ENCODE measurements at regions not wholly inside any gene's neighbourhood (a gene's known extent, or its start where the extent isn't known, plus 50 kb on each side); places are given as distances from the start of the nearest gene placed in this dataset.

DNA sequence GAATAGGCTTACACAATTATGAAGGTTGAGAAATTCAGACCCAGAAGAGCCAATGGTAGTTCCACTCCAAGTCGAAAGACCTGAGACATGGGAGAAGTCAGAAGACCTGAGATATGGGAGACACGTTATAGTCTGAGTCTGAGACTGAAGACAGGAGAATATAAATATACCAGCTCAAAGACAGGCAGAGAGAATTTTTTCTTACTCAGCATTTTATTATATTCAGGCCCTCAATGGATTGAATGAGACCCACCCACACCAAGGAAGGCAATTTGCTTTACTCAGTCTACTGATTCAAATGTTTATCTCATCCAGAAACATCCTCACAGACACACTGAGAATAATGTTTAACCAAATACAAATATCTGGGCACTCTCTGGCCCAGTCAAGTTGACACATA is 693.5 kb downstream of the HDGFL1 start:
- DNase-seq (ENCODE audit: extremely low spot score, insufficient read length, low read depth) (no peak), FAIRE-seq (no peak)

DNA sequence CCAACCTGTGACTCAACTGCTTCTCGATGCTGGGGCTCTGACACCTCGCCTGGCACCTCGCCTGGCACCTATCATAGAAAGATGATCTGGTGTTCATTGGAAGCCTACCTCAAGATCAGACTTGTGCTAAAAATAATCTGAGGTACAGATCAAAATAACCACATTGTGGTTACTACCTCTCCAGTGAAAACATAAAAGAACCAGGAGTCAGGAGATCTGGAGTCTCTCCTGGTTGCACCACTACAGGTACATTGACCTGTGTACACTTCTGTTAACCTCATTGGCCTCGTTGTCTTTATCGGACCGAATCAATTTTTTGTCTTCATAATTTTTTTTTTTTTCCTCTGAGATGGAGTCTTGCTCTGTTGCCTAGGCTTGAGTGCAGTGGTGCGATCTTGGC is 695.9 kb downstream of the HDGFL1 start:
- FAIRE-seq (no peak), DNase-seq (ENCODE audit: extremely low spot score, insufficient read length, low read depth) (no peak)

DNA sequence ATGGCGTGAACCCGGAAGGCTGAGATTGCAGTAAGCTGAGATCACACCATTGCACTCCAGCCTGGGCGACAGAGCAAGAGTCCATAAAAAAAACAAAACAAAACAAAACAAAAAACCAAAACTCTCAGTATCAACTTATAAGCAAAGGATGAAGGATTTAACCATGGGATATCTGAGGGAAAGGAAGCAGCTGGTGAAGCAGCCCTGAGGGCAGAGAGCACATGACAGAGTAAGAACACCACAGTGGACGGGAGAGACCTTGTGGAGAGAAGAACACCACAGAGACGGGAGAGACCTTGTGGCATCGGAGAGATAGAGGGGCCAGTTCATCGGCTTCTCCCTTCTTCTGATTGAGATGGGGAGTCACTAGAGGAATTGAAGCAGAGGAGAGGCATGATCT is 697.2 kb downstream of the HDGFL1 start:
- no peak for DNase-seq (ENCODE audit: extremely low spot score, insufficient read length, low read depth)
- no peak for FAIRE-seq

DNA sequence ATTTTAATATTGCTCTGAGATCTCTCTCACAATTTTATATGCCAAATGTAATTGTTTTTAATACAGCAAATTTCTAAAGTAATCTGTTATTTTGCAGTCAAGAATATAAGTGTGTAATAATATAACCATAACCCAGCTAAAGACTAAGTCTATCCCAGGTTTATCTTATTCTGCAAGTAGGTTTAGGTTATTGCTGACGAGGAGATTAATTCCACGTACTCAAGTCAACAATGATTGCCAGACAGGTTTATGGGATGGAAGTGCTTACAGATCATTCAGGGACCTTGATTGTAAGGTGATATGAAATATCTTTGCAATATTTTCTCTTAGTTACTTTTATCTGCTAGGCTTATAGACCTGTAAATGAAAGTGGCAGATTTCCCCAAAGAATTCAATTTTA is 698.3 kb downstream of the HDGFL1 start:
- DNase-seq (ENCODE audit: extremely low spot score, insufficient read length, low read depth) (no peak), FAIRE-seq (no peak)

DNA sequence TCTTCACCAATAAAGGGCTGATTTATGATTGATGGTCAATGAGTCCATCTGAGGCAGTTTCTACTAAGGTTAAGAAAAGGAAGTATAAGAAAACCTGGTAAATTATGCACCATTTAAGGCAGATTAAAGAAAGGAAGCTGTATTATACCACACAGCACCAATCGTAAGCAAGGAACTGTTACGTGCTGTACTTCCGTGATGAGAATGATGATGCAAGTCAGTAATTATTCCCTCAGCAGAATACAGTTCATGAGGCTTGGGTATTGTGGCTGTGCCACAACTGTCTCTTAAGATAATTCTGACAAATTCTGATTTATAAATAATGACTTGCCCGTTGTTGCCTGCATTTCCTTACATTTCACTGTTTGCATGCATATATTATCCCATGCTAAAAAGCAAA is 699.0 kb downstream of the HDGFL1 start:
- FAIRE-seq: no peak
- DNase-seq (ENCODE audit: extremely low spot score, insufficient read length, low read depth): no peak

DNA sequence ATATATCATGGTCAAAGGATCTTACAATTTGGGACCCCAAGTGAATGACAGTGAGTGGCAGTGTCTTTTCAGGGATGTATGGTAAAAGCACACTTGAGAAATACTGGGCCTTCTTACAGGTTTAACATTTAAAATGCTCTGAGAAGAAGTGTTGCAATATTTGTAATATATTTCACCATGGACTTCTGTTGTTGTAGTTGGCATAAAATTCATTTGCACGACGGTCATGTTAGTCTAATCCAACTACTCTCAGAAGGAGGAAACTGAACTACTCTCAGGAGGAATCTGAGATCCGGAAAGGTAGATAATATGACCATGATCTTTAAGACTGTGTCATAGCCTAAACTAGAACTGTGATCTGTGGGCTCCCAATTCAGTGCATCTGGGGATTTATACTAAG is 700.1 kb downstream of the HDGFL1 start:
- DNase-seq (ENCODE audit: extremely low spot score, insufficient read length, low read depth): no peak
- no peak for FAIRE-seq

DNA sequence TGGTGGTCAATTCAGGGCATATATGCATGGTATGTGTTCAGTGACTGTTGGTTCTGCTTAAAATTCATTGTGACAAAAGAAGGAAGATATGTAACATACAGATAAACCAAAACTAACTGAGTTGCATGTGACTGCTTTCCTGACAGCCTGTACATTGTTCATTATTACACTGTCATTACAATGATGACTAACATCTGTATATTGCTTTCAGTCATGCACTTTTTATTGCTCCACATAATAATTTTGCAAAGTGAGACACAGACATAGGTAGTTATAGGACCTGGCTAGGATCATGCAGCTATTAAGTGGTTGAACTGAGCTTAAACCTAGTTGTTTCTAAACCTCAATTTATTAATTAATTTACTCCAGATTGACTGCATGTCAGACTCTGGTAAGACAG is 703.2 kb downstream of the HDGFL1 start:
- no peak for FAIRE-seq

DNA sequence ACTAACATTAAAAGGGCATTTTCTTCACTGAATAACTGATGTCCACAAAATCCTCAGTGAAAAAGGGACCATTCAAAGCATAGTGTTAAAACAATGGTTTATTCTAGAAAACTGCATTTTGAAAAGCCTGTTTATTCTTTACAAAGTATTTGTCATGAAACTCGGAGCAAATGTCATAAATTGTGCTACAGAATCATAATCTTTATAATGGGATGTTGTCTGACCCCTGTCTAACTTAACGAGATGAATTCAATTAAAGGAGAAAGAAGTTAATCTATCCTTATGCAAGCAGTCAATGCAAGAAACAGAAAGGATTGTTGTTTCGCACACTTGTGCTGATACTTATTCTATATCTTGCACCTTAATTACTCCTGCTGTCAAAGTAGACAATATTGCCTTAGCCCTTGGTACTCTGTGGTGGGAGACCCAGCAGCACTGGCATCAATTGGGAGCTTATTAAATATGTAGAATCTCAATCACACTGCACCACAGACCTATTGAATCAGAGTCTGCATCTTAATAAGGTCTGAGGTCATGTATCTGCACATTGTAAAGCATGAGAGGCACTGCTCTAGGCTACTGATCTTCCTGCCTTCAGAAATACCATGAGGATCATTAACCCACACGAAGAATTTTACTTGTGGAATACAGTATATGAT is 708.3 kb downstream of the HDGFL1 start:
- DNase-seq (ENCODE audit: extremely low spot score, insufficient read length, low read depth) (no peak), FAIRE-seq (no peak)

More for the DNA sequence above, 703.2 kb downstream of the HDGFL1 start:
- DNase-seq (ENCODE audit: extremely low spot score, insufficient read length, low read depth): no peak

DNA sequence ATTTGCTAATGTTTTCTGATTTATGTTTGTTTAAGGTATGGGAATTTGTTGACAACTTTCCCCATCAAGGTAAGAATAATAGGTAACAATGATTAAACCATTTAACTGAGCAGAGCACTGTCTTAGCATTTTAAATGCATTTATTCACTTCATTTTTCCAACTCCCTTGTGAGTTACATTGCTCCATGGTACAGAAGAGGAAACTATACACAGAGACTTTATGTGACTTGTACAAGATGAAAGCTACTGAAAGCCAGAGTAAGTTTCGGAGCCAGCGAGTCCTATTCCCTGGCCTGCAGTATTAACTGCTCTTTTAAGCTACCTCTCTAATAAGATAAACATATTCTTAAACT is 708.8 kb downstream of the HDGFL1 start:
- FAIRE-seq: no peak
- DNase-seq (ENCODE audit: extremely low spot score, insufficient read length, low read depth): no peak

DNA sequence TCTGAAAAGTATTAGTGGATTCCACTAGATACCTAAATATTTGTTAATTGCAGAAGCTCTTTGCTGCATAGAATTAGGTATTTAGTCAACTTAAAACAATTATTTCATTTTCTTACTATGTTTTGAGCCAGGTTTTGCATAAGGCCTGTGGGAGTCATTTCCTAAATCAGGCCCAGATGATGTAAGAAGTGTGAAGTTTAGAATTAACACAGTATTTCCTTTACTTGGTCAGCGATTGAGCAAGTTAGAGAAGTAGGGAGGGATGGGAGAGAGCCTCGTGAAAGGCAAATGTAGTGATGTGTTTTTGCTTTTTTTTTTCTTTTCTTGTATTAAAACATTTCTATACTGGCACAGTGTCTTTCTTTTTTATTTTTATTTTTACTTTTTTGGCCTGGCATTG is 711.1 kb downstream of the HDGFL1 start:
- no peak for DNase-seq (ENCODE audit: extremely low spot score, insufficient read length, low read depth)
- no peak for FAIRE-seq

DNA sequence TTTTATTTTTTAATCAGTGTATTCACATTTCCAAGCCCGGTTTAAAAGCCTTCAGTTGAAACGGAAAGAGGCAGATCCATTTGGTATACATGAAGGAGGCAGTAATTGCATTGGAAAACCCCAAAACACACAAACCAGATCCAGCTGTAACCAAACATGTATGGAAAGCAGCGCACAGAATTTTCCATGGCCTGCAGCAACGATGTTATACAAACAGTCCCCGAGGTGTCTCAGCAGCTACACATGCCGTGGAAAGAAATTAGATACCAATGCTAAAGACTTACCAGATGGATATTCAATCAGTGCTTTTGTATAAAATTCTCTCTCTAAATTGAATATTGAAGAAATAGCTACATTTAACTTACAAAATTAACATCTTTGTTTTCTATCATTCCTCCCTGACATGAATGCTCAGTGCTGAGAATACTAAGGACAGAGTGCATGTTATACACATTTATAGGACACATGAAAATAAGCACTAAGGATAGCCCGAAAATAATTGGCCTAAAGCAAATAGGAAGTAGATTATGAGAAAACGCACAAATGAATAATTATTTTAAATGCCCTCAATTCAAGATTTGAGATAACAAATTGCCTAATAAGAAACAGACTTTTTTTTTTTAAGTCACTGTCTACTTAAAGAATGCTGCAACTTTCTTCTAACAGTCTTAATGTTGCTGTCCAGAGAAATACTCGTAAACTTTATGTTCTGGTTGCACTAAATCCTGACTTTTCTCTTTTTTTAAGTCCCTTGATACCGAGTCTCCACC is 713.1 kb downstream of the HDGFL1 start:
- no peak for DNase-seq (ENCODE audit: extremely low spot score, insufficient read length, low read depth)
- no peak for FAIRE-seq

DNA sequence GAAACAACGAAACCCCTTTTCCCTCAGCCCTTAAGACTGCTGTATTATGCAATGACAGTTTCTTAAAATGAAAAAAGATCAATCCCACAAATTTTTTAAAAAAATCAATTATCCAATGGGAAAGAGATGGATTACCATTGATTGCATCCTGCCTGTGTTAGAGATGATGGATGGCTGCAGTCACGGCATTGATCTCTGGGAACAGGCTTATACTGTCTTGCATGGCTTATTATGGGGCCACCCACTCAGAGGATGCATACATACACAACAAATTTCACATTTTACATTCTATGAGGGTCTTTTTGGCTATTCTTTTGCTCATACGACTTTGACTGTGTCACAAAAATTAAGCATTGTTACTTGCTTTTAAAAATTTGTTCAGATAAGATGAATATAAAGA is 724.3 kb downstream of the HDGFL1 start:
- FAIRE-seq: no peak

DNA sequence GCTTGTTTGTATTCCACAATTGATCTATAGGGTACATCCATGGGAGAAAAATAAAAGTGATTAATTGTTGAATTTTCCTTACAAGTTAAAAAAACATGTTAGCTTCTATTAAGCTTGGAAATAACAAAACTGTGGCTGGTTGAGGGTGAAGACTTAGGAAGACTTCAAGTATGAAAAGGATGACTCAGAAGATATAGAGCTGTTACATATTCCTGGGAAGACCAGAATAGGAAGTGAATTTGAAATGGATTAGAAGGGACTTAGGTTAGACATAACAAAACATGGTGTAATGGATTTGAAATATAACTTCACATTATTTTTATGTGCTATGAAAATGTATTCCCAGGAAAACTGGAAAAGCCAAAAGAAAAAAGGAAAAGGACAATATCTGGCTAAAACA is 732.2 kb downstream of the HDGFL1 start:
- no peak for DNase-seq (ENCODE audit: extremely low spot score, insufficient read length, low read depth)
- no peak for FAIRE-seq

More for the DNA sequence above, 724.3 kb downstream of the HDGFL1 start:
- DNase-seq (ENCODE audit: extremely low spot score, insufficient read length, low read depth): no peak

DNA sequence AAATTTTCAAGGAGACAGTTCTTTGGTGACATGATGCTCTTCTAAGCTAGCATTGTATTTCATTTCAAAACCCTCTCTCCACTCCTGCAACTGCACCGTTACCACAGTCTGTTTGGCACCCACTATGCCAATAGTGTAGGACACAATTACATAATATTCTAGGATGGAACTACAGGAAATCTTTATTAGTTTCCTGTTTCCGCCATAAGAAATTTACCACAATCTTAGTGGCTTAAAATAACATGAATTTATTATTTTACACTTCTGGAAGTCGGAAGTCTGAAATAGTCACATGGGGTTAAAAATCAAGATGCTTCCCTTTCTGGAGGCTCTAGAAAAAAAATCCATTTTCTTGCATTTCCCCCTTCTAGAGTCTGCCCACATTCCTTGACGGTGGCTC is 733.1 kb downstream of the HDGFL1 start:
- no peak for DNase-seq (ENCODE audit: extremely low spot score, insufficient read length, low read depth)

DNA sequence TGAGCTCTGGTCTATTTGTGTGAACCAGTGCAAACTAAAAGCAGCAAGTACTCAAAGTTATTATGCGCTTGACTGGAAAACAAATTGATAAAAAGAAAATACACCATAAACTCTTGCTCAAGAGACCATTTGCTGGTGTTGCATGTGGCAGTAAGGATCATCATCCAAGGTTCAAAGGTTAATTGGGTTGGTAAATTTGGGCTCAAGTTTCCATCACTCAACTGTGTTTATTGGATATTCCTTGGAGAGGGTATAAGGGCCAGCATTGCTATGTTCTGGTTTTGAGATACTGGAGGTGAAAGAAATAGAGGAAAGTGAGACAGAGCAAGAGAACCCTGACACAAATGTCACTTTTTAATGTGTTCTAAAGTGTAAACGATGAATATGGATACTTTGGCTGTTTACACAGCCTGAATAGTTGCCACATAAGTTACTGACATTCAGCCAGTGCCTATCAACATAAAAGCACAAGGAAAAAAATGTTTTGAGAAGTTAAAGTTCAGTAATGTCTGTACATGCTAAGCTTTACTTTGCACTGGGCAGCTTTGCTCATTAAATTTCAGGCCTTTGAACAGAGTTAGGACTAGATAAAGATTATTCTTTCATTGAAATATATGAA is 736.1 kb downstream of the HDGFL1 start:
- DNase-seq (ENCODE audit: extremely low spot score, insufficient read length, low read depth) (no peak), FAIRE-seq (no peak)

More for the DNA sequence above, 733.1 kb downstream of the HDGFL1 start:
- no peak for FAIRE-seq

DNA sequence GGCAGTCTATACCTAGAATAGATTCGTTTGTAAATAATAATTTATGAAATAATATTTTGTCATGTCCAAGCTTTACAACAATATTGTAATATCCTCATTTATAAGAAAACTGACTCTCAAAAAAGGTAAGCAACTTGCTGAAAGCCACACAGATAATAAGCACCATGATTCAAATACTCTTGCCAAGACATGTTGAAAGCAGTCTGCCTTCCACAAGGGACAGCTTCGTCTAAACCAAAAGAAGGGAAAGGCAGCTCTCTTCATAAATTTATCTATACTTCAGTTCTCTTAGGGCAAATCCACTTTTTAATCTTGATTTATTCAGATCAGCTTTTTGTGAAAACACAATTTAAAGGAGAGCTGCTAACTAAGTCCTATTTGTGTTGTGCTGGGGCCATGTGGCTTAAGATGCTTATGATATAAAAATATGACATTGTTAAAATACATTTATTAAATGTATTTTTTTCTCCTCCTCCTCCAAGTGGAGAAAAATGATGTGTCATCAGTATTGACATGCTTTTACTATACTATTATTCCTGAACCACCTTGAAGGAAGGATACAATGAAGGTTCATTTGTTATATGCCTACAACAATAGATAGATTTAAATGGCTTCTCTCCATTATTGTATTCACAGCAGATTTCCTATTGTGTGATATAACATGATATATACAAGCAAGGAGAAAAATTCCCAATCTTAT is 737.0 kb downstream of the HDGFL1 start:
- DNase-seq (ENCODE audit: extremely low spot score, insufficient read length, low read depth) (no peak), FAIRE-seq (no peak)

DNA sequence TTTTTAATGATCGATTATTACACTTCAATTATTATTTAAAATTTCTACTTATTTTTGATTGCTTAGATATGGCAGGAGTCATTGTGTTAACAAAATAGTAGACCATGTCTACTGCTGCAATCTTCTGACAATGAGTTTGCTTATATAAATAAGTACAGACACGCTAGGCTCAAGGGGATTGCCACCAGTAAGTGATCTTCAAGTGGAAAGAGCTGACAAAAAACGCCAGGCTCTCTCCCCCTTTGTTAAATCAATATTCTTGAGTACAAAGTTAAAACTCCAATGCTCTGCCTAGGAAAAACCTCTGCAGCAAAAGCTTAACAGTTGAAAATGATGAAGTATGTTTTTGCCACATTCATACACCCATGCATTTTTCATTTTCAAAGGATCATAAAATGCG is 738.1 kb downstream of the HDGFL1 start:
- no peak for FAIRE-seq
- no peak for DNase-seq (ENCODE audit: extremely low spot score, insufficient read length, low read depth)

DNA sequence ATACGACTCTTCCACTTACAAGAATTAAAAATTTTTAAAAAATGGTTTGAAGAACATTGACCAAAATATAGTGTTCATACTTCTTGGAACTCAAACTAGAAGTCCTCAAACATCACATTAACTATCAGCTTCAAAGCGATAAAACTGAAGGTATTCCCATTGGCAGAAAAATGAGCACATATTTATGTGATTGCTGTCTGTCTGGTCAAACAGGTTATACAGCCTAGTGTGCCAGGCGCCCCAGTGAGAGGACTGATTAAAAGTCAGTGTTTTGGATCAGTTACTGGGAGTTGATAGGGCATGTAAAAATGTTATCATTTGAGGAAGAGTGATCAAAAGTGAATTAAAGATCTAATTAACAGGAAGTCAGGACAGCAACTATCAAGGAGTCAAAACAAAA is 738.8 kb downstream of the HDGFL1 start:
- DNase-seq (ENCODE audit: extremely low spot score, insufficient read length, low read depth) (no peak), FAIRE-seq (no peak)

DNA sequence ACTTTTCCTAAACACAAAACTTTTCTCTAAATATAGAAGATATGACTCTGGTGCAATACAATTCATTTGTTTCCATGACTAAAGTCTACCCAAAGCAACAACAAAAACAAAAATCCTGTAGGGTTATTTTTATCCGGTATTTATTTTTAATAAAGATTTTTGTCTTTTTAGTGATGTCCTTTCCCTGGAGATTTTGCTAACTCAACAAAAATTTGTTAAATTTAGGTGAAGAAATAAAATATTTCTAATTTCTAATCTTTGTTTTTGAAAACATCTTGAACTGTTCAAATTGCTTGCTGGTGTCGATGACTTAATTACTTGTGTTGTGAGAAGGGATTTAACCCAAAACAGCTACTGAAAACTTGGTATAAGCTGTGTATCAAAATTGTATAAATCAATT is 741.8 kb downstream of the HDGFL1 start:
- FAIRE-seq (no peak), DNase-seq (ENCODE audit: extremely low spot score, insufficient read length, low read depth) (no peak)

DNA sequence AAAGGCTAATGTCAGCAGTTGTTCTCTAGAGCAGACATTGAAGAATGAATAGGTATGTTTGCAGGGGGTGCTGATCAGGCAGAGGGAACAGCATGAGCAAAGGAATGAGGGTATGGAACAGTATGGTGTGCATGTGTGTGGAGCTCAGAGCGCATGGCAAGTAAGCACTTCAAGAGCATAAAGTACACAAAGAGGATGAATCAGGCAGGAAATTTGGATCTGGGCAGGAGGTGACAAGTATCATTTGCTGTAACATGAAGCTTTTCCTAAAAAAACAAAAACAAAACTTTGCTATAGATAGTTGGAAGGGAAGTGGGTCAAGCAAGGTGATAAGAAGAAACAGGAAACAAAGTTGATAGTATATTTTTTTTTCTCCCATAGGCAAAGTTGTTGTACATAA is 746.8 kb downstream of the HDGFL1 start:
- DNase-seq (ENCODE audit: extremely low spot score, insufficient read length, low read depth): no peak

DNA sequence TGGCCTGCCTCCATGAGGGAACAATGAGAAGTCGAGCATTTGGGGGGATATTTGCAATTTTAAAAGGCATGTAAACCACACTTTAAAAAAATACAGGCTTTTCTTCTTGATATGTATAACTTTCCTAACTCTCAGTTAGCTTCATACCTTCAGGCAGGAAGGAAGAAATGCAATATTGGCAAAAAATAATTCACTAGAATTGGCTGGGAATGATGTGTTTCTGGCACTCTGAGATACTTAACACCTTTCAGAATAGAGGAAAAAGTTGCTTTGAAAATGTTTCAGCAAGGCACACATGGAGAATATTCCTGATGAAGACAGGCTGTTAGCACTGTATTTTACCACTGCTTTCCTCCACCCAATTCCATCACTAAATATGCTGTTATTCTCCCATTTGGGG is 747.6 kb downstream of the HDGFL1 start:
- no peak for DNase-seq (ENCODE audit: extremely low spot score, insufficient read length, low read depth)
- FAIRE-seq: no peak

More for the DNA sequence above, 746.8 kb downstream of the HDGFL1 start:
- no peak for FAIRE-seq
